ENCODE measurements at regions not wholly inside any gene's neighbourhood (a gene's known extent, or its start where the extent isn't known, plus 50 kb on each side); places are given as distances from the start of the nearest gene placed in this dataset.

GRCh38 chr2:120406566-120406965, 60.6 kb downstream of the INHBB start:
- TF ChIP-seq CTCF (IDR thresholded peaks at IDR 0.05 in 2 of 3, conservative IDR thresholded peaks at IDR 0.05 in 1 of 3; ENCODE audit: control insufficient read depth in 2 of 3, extremely low read depth in 1 of 3, insufficient read depth in 1 of 3, low read depth in 3 of 3, low read length in 3 of 3) (no peak), MYC (IDR thresholded peaks at IDR 0.05; ENCODE audit: insufficient read depth, insufficient read length, insufficient replicate concordance, low read length, severe bottlenecking) (no peak), POLR2AphosphoS5 (IDR thresholded peaks at IDR 0.05; ENCODE audit: low read length) (no peak), CHD2 (IDR thresholded peaks at IDR 0.05; ENCODE audit: borderline replicate concordance, low read depth, low read length) (no peak), YY1 (IDR thresholded peaks at IDR 0.05; ENCODE audit: low read depth, low read length) (no peak), ASH2L (IDR thresholded peaks at IDR 0.05; ENCODE audit: borderline replicate concordance, low read depth) (no peak), CBX5 (IDR thresholded peaks at IDR 0.05; ENCODE audit: low read depth) (no peak), ESRRA (IDR thresholded peaks at IDR 0.05; ENCODE audit: low read length) (no peak), CREB1 (IDR thresholded peaks at IDR 0.05; ENCODE audit: low read depth) (no peak), POLR2A (IDR thresholded peaks at IDR 0.05; ENCODE audit: low read depth, low read length) (no peak), GATAD2B (conservative IDR thresholded peaks at IDR 0.05; ENCODE audit: low read depth) (no peak), FOXM1 (IDR thresholded peaks at IDR 0.05; ENCODE audit: low read depth, low read length) (no peak)

All from GM12878 (cell line).